Mucosa of rectum (tissue), 2 donors: ENCODE measurements at regions not wholly inside any gene's neighbourhood (a gene's known extent, or its start where the extent isn't known, plus 50 kb on each side); places are given as distances from the start of the nearest gene placed in this dataset.

ENCODE experiments used
- H3K27ac ChIP-seq, 2 donors: one replicate each; pipeline ENCODE4 v1.7.0; 2013; ENCODE audit warnings: inconsistent platforms in 2 of 2, low read depth in 2 of 2, low read length in 2 of 2
- H3K27me3 ChIP-seq, 2 donors: one replicate each; pipeline ENCODE4 v1.7.0; 2013; ENCODE audit warnings: low read length in 2 of 2; ENCODE audit not compliant: control insufficient read depth in 2 of 2, insufficient read depth in 2 of 2
- H3K36me3 ChIP-seq, 2 donors: one replicate each; pipeline ENCODE4 v1.7.0; 2013; ENCODE audit warnings: low read length in 2 of 2; ENCODE audit not compliant: control insufficient read depth in 2 of 2, insufficient read depth in 2 of 2
- H3K4me1 ChIP-seq, 2 donors: one replicate each; pipeline ENCODE4 v1.7.0; 2013; ENCODE audit warnings: low read length in 2 of 2, mild to moderate bottlenecking in 1 of 2; ENCODE audit not compliant: control insufficient read depth in 2 of 2, insufficient read depth in 2 of 2
- H3K4me3 ChIP-seq, 2 donors: one replicate each; pipeline ENCODE4 v1.7.0; 2013; ENCODE audit warnings: low read length in 2 of 2
- H3K9ac ChIP-seq, 2 donors: one replicate each; pipeline ENCODE4 v1.7.0; 2013; ENCODE audit warnings: low read length in 2 of 2, low read depth in 1 of 2, mild to moderate bottlenecking in 1 of 2
- H3K9me3 ChIP-seq, 2 donors: one replicate each; pipeline ENCODE4 v1.7.0; 2013; ENCODE audit warnings: low read length in 2 of 2; ENCODE audit not compliant: control insufficient read depth in 2 of 2
- donor health status: healthy.
- donor health status: Normal muscosa, but diverticular disease.

DNA sequence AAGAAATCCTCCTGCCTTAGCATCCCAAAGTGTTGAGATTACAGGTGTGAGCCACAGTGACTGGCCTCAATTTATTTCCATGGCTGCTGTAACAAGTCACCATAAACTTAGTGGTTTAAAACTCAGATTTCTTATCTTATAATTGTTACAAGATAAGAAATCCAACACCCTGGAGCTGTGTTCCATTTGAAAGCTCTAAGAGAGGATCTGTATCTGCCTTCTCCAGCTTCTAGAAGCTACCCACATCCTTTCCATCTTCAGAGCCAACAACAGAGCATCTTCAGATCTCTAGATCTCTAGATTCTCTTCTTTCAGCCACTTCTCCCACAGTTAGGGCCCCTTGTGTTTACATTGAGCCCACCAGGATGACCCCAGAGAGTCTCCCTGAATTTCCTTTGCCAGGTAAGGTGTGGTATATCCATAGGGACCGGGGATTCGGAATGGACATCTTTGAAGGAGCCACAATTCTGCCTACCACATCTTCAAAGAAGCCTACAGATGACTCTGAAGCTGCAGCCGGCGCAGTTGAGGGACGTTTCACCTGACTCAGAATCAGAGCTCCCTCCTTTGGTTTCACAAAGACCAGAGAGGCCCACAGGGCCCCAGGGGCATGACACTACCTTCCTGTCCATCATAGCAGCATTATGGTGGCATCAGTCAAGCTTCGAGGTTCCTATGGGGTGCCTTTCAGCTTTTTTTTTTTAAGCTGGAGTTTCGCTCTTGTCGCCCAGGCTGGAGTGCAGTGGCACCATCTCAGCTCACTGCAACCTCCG lies 87.0 kb upstream of the IGF1R start:
- no peaks in the 10 kb centered on the region for H3K9me3 ChIP-seq
- no peak overlapping the region for H3K9ac ChIP-seq
- no peaks in the 10 kb centered on the region for H3K4me1 ChIP-seq
- no peaks in the 10 kb centered on the region for H3K36me3 ChIP-seq
- H3K27ac ChIP-seq, result no peak overlapping the region
- no peaks in the 10 kb centered on the region for H3K27me3 ChIP-seq
- H3K4me3 ChIP-seq, result no peak overlapping the region

- Histone ChIP-seq H3K27me3 (no peaks in the 10 kb centered on the region), H3K4me1 (no peaks in the 10 kb centered on the region), H3K9ac (no peak overlapping the region), H3K4me3 (no peak overlapping the region), H3K9me3 (no peaks in the 10 kb centered on the region), H3K36me3 (no peaks in the 10 kb centered on the region), H3K27ac (no peak overlapping the region)
Observed at GRCh38 chr15:98562331-98562937, 85.9 kb upstream of the IGF1R start.

DNA sequence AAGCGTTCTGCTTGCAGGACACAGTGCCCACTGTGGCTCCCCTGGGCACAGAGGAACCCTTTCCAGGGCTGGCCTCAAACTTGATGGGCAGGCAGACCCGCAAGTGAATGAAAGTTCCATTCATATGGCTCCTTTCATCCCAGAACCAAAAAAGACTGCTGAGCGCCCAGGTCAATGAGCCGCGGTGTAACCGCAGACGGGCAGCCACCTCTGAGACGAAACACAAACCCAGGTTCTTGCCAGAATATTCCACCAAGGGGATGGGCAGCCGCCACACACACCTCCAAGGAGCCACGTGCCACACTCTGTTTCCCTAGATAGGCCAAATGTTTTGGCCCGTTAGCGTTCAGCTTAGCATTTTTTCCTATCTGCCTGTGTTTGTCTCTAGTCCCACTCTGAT lies 82.8 kb upstream of the IGF1R start:
- H3K9me3 ChIP-seq, result no peaks in the 10 kb centered on the region
- H3K9ac ChIP-seq, result no peak overlapping the region
- H3K4me3 ChIP-seq, result no peak overlapping the region
- H3K36me3 ChIP-seq, result no peaks in the 10 kb centered on the region
- no peaks in the 10 kb centered on the region for H3K27me3 ChIP-seq
- no peak overlapping the region for H3K27ac ChIP-seq
- H3K4me1 ChIP-seq, result no peaks in the 10 kb centered on the region

DNA sequence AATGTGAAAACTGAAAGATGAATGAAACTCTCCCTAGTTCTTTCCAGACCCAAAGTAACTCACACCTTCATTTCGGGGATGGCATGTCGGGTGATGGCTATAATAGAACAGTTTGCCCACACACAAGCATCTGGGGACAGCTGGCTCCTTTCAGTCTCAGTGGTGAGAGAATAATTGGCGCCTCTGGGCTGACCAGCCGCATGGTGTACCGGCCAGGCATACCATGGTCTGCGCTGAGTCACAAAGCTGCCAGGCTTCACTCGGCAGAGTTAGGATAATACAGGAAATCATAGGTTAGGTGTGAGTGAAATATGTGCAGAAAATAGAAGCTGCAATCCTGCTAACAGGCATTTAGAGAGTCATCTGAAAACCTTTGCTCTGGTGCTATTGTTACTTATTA lies 80.4 kb upstream of the IGF1R start:
- H3K4me3 ChIP-seq, result no peak overlapping the region
- no peaks in the 10 kb centered on the region for H3K36me3 ChIP-seq
- no peaks in the 10 kb centered on the region for H3K4me1 ChIP-seq
- H3K9ac ChIP-seq, result no peak overlapping the region
- H3K9me3 ChIP-seq, result no peaks in the 10 kb centered on the region
- no peak overlapping the region for H3K27ac ChIP-seq
- no peaks in the 10 kb centered on the region for H3K27me3 ChIP-seq

GRCh38 chr15:98568382-98569017 lies 79.8 kb upstream of the IGF1R start:
- no peaks in the 10 kb centered on the region for H3K27me3 ChIP-seq
- no peak overlapping the region for H3K4me3 ChIP-seq
- no peak overlapping the region for H3K27ac ChIP-seq
- H3K9ac ChIP-seq, result no peak overlapping the region
- H3K36me3 ChIP-seq, result no peaks in the 10 kb centered on the region
- no peaks in the 10 kb centered on the region for H3K4me1 ChIP-seq
- H3K9me3 ChIP-seq, result no peaks in the 10 kb centered on the region

DNA sequence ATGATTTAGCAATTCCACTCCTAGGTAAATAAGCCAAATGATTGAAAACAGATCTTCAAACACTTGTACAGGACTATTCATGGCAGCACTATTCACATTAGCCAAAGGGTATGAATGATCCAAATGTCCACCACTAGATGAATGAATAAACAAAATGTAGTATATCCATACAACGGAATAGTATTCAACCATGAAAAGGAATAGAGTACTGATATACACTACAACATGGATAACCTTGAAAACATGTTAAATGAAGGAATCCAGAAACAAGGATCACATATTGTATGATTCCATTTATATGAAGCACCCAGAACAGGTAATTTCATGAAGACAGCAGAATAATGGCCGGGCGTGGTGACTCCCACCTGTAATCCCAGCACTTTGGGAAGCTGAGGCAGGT lies 78.2 kb upstream of the IGF1R start:
- no peaks in the 10 kb centered on the region for H3K9me3 ChIP-seq
- no peaks in the 10 kb centered on the region for H3K4me1 ChIP-seq
- no peak overlapping the region for H3K4me3 ChIP-seq

GRCh38 chr15:98580572-98580971 lies 67.8 kb upstream of the IGF1R start:
- peaks cover 14 to 27% of the 10 kb centered on the region in 2 donors for H3K27me3 ChIP-seq
- no peaks in the 10 kb centered on the region for H3K36me3 ChIP-seq
- H3K4me1 ChIP-seq, result no peaks in the 10 kb centered on the region
- H3K9ac ChIP-seq, result no peak overlapping the region
- no peak overlapping the region for H3K4me3 ChIP-seq
- no peak overlapping the region for H3K27ac ChIP-seq
- H3K9me3 ChIP-seq, result no peaks in the 10 kb centered on the region

More for the DNA sequence above, 78.2 kb upstream of the IGF1R start:
- H3K27me3 ChIP-seq, result no peaks in the 10 kb centered on the region
- H3K36me3 ChIP-seq, result no peaks in the 10 kb centered on the region
- no peak overlapping the region for H3K9ac ChIP-seq
- H3K27ac ChIP-seq, result no peak overlapping the region

DNA sequence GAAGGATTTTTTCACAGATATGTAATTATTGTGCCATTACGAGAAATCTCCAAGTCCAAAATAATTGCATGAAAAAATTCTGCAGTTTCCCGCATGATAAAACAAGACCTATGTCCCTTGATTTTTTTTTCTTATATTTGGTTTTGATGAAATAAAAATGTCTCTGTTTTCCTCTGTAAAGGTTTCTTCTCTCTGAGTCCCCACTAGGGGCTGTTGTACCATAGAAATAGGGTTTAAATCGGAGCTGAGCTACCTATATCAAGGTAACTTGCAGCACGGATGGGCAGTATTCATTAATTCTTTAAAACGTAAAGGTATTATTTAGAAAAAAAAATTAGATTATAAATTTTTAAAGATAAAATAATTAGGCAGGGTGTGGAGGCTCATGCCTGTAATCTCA lies 66.6 kb upstream of the IGF1R start:
- Histone ChIP-seq H3K36me3 (no peaks in the 10 kb centered on the region), H3K9me3 (no peaks in the 10 kb centered on the region), H3K27me3 (peaks cover 17 to 27% of the 10 kb centered on the region in 2 donors), H3K27ac (no peak overlapping the region), H3K9ac (no peak overlapping the region), H3K4me3 (no peak overlapping the region), H3K4me1 (no peaks in the 10 kb centered on the region)

DNA sequence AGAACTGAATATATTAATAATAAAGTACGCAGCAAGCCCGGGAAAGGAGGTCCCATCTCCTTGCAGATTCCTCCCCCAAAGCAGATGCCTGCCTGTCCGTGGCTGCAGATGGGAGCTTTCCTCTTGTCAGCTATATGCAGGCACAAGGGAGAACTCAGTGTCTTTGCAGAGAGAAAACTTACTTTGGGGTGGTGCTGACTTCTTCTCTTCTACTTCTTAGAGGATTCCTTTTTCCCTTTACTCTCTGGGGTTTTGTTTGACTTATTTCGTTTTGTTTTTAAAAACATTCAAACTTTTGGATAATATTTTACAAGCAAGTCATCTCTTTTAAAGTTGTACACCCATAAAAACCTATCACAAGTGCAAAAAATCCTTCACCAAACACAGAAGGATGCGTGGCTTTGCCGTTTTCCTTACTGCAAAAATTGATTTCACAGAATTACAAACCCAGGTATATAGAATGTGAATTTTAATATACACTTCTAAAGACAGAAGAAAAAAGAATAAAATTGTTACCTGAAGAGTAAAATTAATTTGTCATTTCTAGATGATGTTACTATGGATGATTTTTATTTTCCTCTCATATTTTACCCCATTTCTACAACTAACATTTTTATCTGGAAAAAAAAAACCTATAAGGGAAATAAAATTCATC lies 65.3 kb upstream of the IGF1R start:
- no peaks in the 10 kb centered on the region for H3K4me1 ChIP-seq
- H3K9me3 ChIP-seq, result no peaks in the 10 kb centered on the region
- H3K36me3 ChIP-seq, result no peaks in the 10 kb centered on the region
- H3K27me3 ChIP-seq, result peaks cover 17 to 30% of the 10 kb centered on the region in 2 donors
- no peak overlapping the region for H3K9ac ChIP-seq
- H3K4me3 ChIP-seq, result no peak overlapping the region
- H3K27ac ChIP-seq, result no peak overlapping the region
